Hepatic stellate cell (primary cell): ENCODE measurements at regions not wholly inside any gene's neighbourhood (a gene's known extent, or its start where the extent isn't known, plus 50 kb on each side); places are given as distances from the start of the nearest gene placed in this dataset.
"Not testable (repeated sequence)": the region's sequence is repeated elsewhere in the genome, so short reads cannot be mapped to it uniquely, and the experiment has no call there.

Experiments used
- DNase-seq: peaks from one replicate; pipeline ENCODE4 v3.0.0; 2011; ENCODE audit warnings: low spot score

- DNase-seq = no peak
Measured at GRCh38 chr4:81375745-81376144, 96.0 kb downstream of the RASGEF1B start.

DNA sequence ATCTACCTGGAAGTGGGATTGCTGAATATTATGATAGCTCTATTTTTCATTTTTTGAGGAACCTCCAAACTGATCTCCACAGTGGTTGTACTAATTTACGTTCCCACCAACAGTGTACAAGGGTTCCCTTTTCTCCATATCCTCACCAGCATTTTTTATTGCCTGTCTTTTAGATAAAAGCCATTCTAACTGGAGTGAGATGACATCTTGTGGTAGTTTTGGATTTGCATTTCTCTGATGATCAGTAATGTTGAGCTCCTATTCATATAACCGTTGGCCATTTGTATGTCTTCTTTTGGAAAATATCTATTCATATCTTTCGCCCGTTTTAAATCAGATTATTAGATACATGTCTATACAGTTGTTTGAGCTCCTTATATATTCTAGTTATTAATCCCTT is 101.8 kb downstream of the RASGEF1B start:
- DNase-seq = no peak

DNA sequence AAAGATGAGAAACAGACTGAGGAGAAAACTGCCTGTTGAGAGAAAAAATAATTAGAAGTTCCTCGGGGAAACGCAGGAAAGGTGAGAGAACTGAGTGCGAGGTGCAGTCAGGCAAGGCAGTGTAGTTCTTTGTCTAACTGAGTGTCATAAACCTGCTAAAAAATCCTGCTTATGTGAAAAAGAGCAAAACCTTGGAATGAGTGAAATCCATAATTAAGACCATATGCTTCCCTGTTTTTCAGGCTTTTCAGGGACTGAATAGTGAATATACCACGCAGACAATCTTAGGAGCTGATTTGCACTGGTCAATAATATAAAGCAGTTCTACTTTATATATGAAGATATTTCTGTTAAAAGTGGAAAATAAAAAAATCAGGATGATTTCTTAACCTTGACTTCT is 104.9 kb downstream of the RASGEF1B start:
- DNase-seq = no peak

GRCh38 chr4:81360737-81361136 is 111.0 kb downstream of the RASGEF1B start:
- DNase-seq = no peak

DNA sequence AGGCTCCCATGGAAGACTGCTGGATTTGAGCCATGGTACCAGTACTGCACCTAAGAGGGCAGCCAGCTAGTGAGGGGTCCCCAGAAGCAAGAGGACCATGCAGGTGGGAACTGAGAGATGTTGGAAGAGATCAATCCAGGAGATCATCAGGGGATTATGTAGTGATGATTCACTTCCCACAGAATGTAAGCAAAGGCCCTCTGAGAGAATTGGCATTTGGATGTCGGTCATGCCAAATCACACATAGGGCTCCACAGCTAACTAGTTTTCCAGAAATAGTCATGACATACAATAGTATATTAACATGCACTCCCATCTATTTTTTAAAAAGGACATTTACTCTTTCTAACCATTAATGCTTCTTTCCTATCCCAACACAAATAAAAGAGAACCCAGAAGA is 112.5 kb downstream of the RASGEF1B start:
- DNase-seq = no peak

DNA sequence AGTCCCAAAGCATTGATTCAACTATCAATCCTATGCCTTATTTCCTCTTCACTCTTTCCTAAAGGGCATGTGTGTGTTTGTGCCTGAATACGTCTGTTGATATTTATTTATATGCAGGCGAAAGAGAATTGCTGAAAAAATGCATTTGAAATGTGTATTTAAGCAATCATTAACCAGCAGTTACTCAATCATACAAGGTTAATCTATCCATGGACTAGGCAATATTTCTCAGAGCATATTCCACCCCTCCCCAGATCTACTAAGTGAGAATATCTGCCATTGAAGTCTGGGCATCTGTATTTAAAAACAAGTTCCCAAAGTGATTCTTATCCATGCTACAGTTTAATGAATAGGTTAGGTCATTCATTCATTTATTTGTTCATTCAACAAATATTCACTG is 113.6 kb downstream of the RASGEF1B start:
- no peak for DNase-seq

GRCh38 chr4:81356621-81357020 is 115.1 kb downstream of the RASGEF1B start:
- DNase-seq = no peak

GRCh38 chr4:81355136-81355535 is 116.6 kb downstream of the RASGEF1B start:
- DNase-seq = no peak

GRCh38 chr4:81353861-81354260 is 117.8 kb downstream of the RASGEF1B start:
- no peak for DNase-seq

GRCh38 chr4:81352446-81352835 is 119.3 kb downstream of the RASGEF1B start:
- no peak for DNase-seq

DNA sequence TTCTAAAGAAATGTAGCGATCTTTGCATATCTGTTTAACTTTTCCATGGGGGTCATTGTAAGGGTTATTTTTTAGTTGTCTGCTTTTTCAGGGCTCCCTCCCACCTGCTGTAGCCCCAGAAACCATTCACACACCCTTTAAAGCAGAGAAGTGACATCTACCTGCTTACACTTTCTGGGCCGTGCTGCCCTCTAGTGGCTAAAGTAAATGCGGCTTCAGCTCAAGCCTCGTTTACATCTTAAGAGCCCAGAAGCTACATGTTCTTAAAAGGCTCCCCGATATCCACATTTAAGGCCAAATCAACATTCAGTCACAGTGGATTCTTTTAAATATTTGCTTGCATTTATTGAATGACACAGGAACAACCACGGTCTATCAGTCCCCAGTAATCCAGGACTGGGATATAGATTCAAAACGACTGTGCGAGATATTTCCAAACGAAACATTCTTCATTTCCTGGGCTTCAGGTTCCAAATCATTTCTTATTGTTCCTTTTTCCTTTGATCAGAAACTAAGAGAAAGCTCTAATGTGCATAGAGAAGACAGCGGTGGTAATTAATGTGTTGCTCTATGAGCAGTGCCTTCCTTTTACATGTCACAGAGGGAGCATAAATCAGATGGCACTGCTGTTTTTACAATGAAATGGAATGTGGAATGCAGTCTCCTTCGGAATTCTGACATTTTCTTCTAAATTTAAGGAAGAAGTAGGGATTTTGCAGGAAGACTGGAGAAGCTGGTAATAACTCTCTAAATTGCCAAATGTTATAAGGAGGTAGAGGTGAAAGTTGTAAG is 119.9 kb downstream of the RASGEF1B start:
- DNase-seq = peak; percentile 14

DNA sequence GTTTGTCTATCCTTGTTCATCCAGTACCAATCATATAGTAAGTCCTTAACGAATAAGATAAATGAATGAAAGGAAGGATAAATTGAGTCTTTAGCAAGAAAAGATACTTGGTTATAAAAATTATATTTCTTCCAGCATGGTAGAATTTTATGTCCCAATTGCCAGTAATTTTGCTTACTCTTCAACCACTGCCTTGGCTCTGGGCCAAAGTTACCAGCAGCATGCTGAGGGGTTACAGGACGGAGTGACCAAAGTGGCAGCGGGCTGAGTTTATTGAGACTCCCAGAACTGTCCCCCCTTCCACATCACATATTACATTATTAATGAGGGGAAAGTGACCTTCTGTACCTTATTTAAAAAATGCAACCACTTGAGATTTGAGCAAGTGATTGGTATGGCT is 121.7 kb downstream of the RASGEF1B start:
- DNase-seq = no peak

- no peak for DNase-seq
Measured at GRCh38 chr4:81348778-81349094, 123.0 kb downstream of the RASGEF1B start.

DNA sequence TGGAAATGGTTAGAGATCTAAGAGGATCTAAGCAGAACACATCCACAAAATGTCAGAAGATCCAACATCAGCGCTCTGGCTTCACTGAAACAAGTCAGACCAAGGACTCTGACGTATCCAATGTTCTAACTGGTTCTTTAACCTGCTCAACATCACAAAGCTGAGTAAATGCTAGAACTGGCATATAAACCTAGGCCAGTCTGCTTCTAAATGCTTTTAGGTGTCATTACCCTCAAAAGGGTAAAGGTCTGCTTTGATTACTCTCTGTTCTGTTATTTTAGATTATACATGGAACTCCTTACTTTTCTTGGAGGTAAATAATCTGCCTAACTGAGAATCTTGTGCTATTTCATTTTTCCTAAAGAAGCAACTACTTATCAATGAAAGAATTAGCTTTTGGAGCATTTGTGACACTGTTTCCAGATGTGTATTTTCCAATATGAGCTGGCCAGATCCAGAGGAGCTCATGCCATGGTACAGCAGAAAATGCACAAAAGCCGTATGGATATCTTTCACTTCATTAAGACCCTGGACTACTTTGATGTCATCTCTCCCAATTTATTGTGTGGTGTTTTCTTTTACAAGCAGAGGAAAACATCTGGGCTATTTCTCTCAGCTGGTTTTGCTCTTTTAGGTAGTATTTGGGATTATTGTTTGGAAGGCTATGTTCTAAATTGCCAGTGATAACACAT is 123.5 kb downstream of the RASGEF1B start:
- DNase-seq = no peak

DNA sequence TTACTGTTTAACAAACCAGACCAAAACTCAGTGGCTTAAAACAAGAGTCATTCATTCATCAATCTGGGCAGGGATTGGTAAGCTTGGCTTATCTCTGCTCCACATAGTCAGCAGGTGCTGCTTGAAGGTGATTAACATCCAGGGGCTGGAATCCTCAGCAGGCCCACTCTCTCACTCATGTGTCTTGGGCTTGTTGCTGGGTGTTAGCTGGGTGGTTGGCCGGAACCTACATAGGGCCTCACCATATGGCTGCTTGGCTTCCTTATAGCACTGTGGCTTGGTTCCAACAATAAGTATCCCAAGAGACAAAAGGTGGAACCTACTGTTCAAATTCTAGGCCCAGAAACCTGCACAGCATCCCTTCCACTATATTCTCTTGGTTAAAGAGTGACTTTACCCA is 125.0 kb downstream of the RASGEF1B start:
- no peak for DNase-seq

- no peak for DNase-seq
Measured at GRCh38 chr4:81343536-81343935, 128.2 kb downstream of the RASGEF1B start.

GRCh38 chr4:81343046-81343445 is 128.0 kb upstream of the PRKG2 start:
- no peak for DNase-seq

GRCh38 chr4:81337211-81337610 is 122.2 kb upstream of the PRKG2 start:
- no peak for DNase-seq

GRCh38 chr4:81335122-81335912 is 120.3 kb upstream of the PRKG2 start:
- DNase-seq = no peak

- no peak for DNase-seq
Measured at GRCh38 chr4:81330018-81330417, 115.0 kb upstream of the PRKG2 start.

GRCh38 chr4:81326581-81326980 is 111.6 kb upstream of the PRKG2 start:
- DNase-seq = no peak

DNA sequence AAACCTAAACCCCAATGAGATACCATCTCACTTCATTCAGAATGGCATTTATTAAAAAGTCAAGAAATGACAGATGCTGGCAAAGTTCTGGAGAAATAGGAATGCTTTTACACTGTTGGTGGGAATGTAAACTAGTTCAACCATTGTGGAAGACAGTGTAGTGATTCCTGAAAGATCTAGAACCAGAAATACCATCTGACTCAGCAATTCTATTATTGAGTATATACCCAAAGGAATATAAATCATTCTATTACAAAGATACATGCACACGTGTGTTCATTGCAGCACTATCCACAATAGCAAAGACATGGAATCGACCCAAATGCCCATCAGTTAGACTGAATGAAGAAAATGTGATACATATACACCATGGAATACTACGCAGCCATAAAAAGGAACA is 109.6 kb upstream of the PRKG2 start:
- DNase-seq = not testable (repeated sequence)

- DNase-seq = no peak
Measured at GRCh38 chr4:81319657-81320056, 104.6 kb upstream of the PRKG2 start.
